ENCODE measurements at regions not wholly inside any gene's neighbourhood (a gene's known extent, or its start where the extent isn't known, plus 50 kb on each side); places are given as distances from the start of the nearest gene placed in this dataset.

DNA sequence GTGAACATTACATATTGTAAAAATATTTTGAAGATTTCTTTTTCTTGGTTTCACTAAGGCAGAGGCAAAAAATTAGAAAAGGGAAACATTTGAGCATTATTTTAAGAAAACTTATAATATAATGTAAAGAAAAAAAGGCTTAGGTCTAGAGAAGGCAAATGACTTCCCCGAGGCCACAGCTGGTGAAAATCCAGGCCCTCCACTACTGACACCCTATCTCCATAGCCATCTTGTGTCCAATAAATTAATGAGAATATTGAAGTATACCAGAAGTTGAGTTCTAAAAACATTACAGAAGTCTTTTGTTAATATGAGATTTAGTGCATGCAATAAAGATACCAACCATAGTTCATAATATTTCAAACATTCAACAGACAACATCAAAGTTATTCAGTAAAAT is 459.9 kb upstream of the RORB start:
- intact Hi-C loops (cut with micrococcal nuclease) (no loop called here), dilution Hi-C loops (cut with MboI; ENCODE audit: extremely low pct_ligation_motif_present, low sequenced_read_pairs) (no loop called here)
- no peaks in the 10 kb centered on the region for H3K79me2 ChIP-seq (ENCODE audit: control insufficient read depth, insufficient read depth, low read length)
- H3K4me2 ChIP-seq (ENCODE audit: insufficient read depth, low read length): no peak overlapping the region
- no peak for TF ChIP-seq MAX (IDR thresholded peaks at IDR 0.05; ENCODE audit: insufficient read depth, insufficient read length)
- TF ChIP-seq EZH2 (IDR thresholded peaks at IDR 0.05; ENCODE audit: borderline replicate concordance, low read depth, low read length, severe bottlenecking): no peak
- TF ChIP-seq POLR2A (IDR thresholded peaks at IDR 0.05; ENCODE audit: low read depth, low read length): no peak
- no peak for TF ChIP-seq CTCF (IDR thresholded peaks at IDR 0.05; ENCODE audit: extremely low read depth in 1 of 2, insufficient read depth in 1 of 2, low read depth in 1 of 2, low read length in 2 of 2)
- H3K4me3 ChIP-seq (replicated peaks in 1 of 3; ENCODE audit: insufficient read depth in 1 of 3, low read depth in 1 of 3, low read length in 3 of 3): no peak overlapping the region
- ChIA-PET POLR2A (no interaction called here), CTCF (no interaction called here)
- H3K27ac ChIP-seq (ENCODE audit: insufficient read depth, low read depth, low read length): no peak overlapping the region
- H4K20me1 ChIP-seq (replicated peaks; ENCODE audit: control insufficient read depth, extremely low read depth, insufficient read depth, low read length): no peaks in the 10 kb centered on the region
- no peak overlapping the region for H2AFZ ChIP-seq (ENCODE audit: low read depth, low read length)
- BruUV-seq (replicated peaks): no TSS peak
- peaks cover 2% of the 10 kb centered on the region for H3K9me3 ChIP-seq (replicated peaks; ENCODE audit: control insufficient read depth, insufficient read depth, low read length)
- H3K9ac ChIP-seq (replicated peaks; ENCODE audit: extremely low read depth, insufficient read depth, low read length): no peak overlapping the region
- FAIRE-seq (no peak), DNase-seq (ENCODE audit: low read depth, low spot score) (no peak)
- no peaks in the 10 kb centered on the region for H3K36me3 ChIP-seq (ENCODE audit: control insufficient read depth in 2 of 2, extremely low read depth in 1 of 2, insufficient read depth in 2 of 2, low read length in 2 of 2)
- no peaks in the 10 kb centered on the region for H3K9me1 ChIP-seq (replicated peaks; ENCODE audit: control insufficient read depth, extremely low read depth, insufficient read depth, low read length)
- no peaks in the 10 kb centered on the region for H3K4me1 ChIP-seq (ENCODE audit: control insufficient read depth, extremely low read depth, insufficient read depth, low read length)
- H3K27me3 ChIP-seq (ENCODE audit: control insufficient read depth in 2 of 2, insufficient read depth in 2 of 2, low read length in 2 of 2): no peaks in the 10 kb centered on the region

GRCh38 chr9:74041588-74041987 is 455.5 kb upstream of the RORB start:
- POLR2A ChIA-PET: no interaction called here
- Histone ChIP-seq H3K4me3 (replicated peaks in 1 of 3; ENCODE audit: insufficient read depth in 1 of 3, low read depth in 1 of 3, low read length in 3 of 3) (no peak overlapping the region), H3K9me3 (replicated peaks; ENCODE audit: control insufficient read depth, insufficient read depth, low read length) (peaks cover 3% of the 10 kb centered on the region), H3K79me2 (ENCODE audit: control insufficient read depth, insufficient read depth, low read length) (no peaks in the 10 kb centered on the region), H3K27ac (ENCODE audit: insufficient read depth, low read depth, low read length) (no peak overlapping the region), H3K4me2 (ENCODE audit: insufficient read depth, low read length) (no peak overlapping the region), H3K9ac (replicated peaks; ENCODE audit: extremely low read depth, insufficient read depth, low read length) (no peak overlapping the region), H3K9me1 (replicated peaks; ENCODE audit: control insufficient read depth, extremely low read depth, insufficient read depth, low read length) (no peaks in the 10 kb centered on the region), H4K20me1 (replicated peaks; ENCODE audit: control insufficient read depth, extremely low read depth, insufficient read depth, low read length) (no peaks in the 10 kb centered on the region), H3K36me3 (ENCODE audit: control insufficient read depth in 2 of 2, extremely low read depth in 1 of 2, insufficient read depth in 2 of 2, low read length in 2 of 2) (no peaks in the 10 kb centered on the region), H2AFZ (ENCODE audit: low read depth, low read length) (no peak overlapping the region), H3K27me3 (ENCODE audit: control insufficient read depth in 2 of 2, insufficient read depth in 2 of 2, low read length in 2 of 2) (no peaks in the 10 kb centered on the region), H3K4me1 (ENCODE audit: control insufficient read depth, extremely low read depth, insufficient read depth, low read length) (no peaks in the 10 kb centered on the region)
- dilution Hi-C loops (cut with MboI; ENCODE audit: extremely low pct_ligation_motif_present, low sequenced_read_pairs): no loop called here
- no peak for DNase-seq (ENCODE audit: low read depth, low spot score)
- intact Hi-C loops (cut with micrococcal nuclease): no loop called here
- TF ChIP-seq JUN (IDR thresholded peaks at IDR 0.05; ENCODE audit: borderline replicate concordance, insufficient read depth, insufficient read length, low read depth) (no peak), GATA2 (IDR thresholded peaks at IDR 0.05; ENCODE audit: insufficient read depth, insufficient read length, low read depth, low read length) (no peak), EZH2 (IDR thresholded peaks at IDR 0.05; ENCODE audit: borderline replicate concordance, low read depth, low read length, severe bottlenecking) (no peak), MAX (IDR thresholded peaks at IDR 0.05; ENCODE audit: insufficient read depth, insufficient read length) (no peak), CTCF (IDR thresholded peaks at IDR 0.05; ENCODE audit: extremely low read depth in 1 of 2, insufficient read depth in 1 of 2, low read depth in 1 of 2, low read length in 2 of 2) (no peak), MYC (IDR thresholded peaks at IDR 0.05; ENCODE audit: low read depth, low read length) (no peak), FOS (IDR thresholded peaks at IDR 0.05; ENCODE audit: borderline replicate concordance, insufficient read depth, low read length) (no peak), POLR2A (IDR thresholded peaks at IDR 0.05; ENCODE audit: low read depth, low read length) (no peak), POLR2AphosphoS5 (IDR thresholded peaks at IDR 0.05; ENCODE audit: insufficient read depth, low read depth, low read length) (no peak)
- CTCF ChIA-PET: no interaction called here
- FAIRE-seq: no peak
- BruUV-seq (replicated peaks): no TSS peak

All from endothelial cell of umbilical vein (primary cell).